ENCODE measurements at regions not wholly inside any gene's neighbourhood (a gene's known extent, or its start where the extent isn't known, plus 50 kb on each side); places are given as distances from the start of the nearest gene placed in this dataset.

- Histone ChIP-seq H3K9me3 (ENCODE audit: low read length) (no peaks in the 10 kb centered on the region), H3K4me3 (ENCODE audit: low read length) (no peak overlapping the region), H3K27ac (ENCODE audit: low read depth, low read length) (no peak overlapping the region), H3K27me3 (ENCODE audit: insufficient read depth, low read length, poor library complexity, severe bottlenecking) (no peaks in the 10 kb centered on the region), H3K36me3 (ENCODE audit: insufficient read depth, low read length) (no peaks in the 10 kb centered on the region), H3K4me1 (ENCODE audit: insufficient read depth, low read length) (no peaks in the 10 kb centered on the region)
- Mint-ChIP-seq H3K4me1 (no peaks in the 10 kb centered on the region), H3K4me3 (no peak overlapping the region), H3K27me3 (peaks cover 0 to 3% of the 10 kb centered on the region in 2 donors), H3K27ac (no peak overlapping the region), H3K36me3 (no peaks in the 10 kb centered on the region), H3K9me3 (peaks cover 0 to 3% (median 0%) of the 10 kb centered on the region in 5 donors)
- DNase-seq: no peak
- ChIA-PET CTCF (no interaction called here), POLR2A (no interaction called here)
Measured at GRCh38 chr21:37967036-37967435, 50.8 kb upstream of the KCNJ6 start.

DNA sequence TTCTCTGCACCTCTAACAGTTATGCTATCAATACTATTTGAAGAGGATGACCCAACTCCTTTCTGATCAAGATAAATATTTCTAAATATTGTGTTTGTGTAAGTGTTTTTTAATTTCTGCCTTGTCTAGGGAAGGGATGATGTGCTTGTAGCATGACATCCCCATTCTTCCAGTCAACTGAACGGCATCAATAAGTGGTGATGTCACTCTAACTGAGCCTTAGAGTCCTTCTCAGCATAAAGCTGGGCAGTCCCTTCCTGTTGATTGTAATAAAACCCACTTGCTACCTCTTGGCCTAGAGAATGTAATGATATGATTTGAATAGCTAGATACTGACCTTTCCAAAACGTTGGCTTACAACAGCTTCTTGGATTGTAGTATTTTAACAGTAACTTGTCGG lies 52.5 kb upstream of the KCNJ6 start:
- DNase-seq: no peak
- Mint-ChIP-seq H3K36me3 (no peaks in the 10 kb centered on the region), H3K4me1 (no peaks in the 10 kb centered on the region), H3K4me3 (no peak overlapping the region), H3K27me3 (peaks cover 0 to 3% of the 10 kb centered on the region in 2 donors), H3K9me3 (peaks cover 0 to 3% (median 0%) of the 10 kb centered on the region in 5 donors), H3K27ac (no peak overlapping the region)
- ChIA-PET POLR2A (no interaction called here), CTCF (no interaction called here)
- H3K27me3 ChIP-seq (ENCODE audit: insufficient read depth, low read length, poor library complexity, severe bottlenecking): no peaks in the 10 kb centered on the region
- H3K27ac ChIP-seq (ENCODE audit: low read depth, low read length): no peak overlapping the region
- H3K9me3 ChIP-seq (ENCODE audit: low read length): no peaks in the 10 kb centered on the region
- H3K4me3 ChIP-seq (ENCODE audit: low read length): no peak overlapping the region
- no peaks in the 10 kb centered on the region for H3K4me1 ChIP-seq (ENCODE audit: insufficient read depth, low read length)
- no peaks in the 10 kb centered on the region for H3K36me3 ChIP-seq (ENCODE audit: insufficient read depth, low read length)

- Mint-ChIP-seq H3K27me3 (peaks cover 0 to 3% of the 10 kb centered on the region in 2 donors), H3K36me3 (no peaks in the 10 kb centered on the region), H3K27ac (no peak overlapping the region), H3K9me3 (peaks cover 0 to 3% (median 0%) of the 10 kb centered on the region in 5 donors), H3K4me3 (no peak overlapping the region), H3K4me1 (no peaks in the 10 kb centered on the region)
- ChIA-PET CTCF (no interaction called here), POLR2A (no interaction called here)
- Histone ChIP-seq H3K36me3 (ENCODE audit: insufficient read depth, low read length) (no peaks in the 10 kb centered on the region), H3K4me3 (ENCODE audit: low read length) (no peak overlapping the region), H3K27ac (ENCODE audit: low read depth, low read length) (no peak overlapping the region), H3K27me3 (ENCODE audit: insufficient read depth, low read length, poor library complexity, severe bottlenecking) (no peaks in the 10 kb centered on the region), H3K4me1 (ENCODE audit: insufficient read depth, low read length) (no peaks in the 10 kb centered on the region), H3K9me3 (ENCODE audit: low read length) (no peaks in the 10 kb centered on the region)
- DNase-seq: no peak
Measured at GRCh38 chr21:37970548-37970947, 54.3 kb upstream of the KCNJ6 start.

GRCh38 chr21:37971390-37971950 lies 55.2 kb upstream of the KCNJ6 start:
- Histone ChIP-seq H3K27me3 (ENCODE audit: insufficient read depth, low read length, poor library complexity, severe bottlenecking) (no peaks in the 10 kb centered on the region), H3K9me3 (ENCODE audit: low read length) (no peaks in the 10 kb centered on the region), H3K4me3 (ENCODE audit: low read length) (no peak overlapping the region), H3K27ac (ENCODE audit: low read depth, low read length) (no peak overlapping the region), H3K4me1 (ENCODE audit: insufficient read depth, low read length) (no peaks in the 10 kb centered on the region), H3K36me3 (ENCODE audit: insufficient read depth, low read length) (no peaks in the 10 kb centered on the region)
- Mint-ChIP-seq H3K27ac (no peak overlapping the region), H3K27me3 (peaks cover 0 to 3% of the 10 kb centered on the region in 2 donors), H3K4me1 (no peaks in the 10 kb centered on the region), H3K9me3 (no peaks in the 10 kb centered on the region), H3K4me3 (no peak overlapping the region), H3K36me3 (no peaks in the 10 kb centered on the region)
- ChIA-PET CTCF (no interaction called here), POLR2A (no interaction called here)
- DNase-seq: no peak

GRCh38 chr21:37974081-37974480 lies 57.8 kb upstream of the KCNJ6 start:
- Histone ChIP-seq H3K4me3 (ENCODE audit: low read length) (no peak overlapping the region), H3K27ac (ENCODE audit: low read depth, low read length) (no peak overlapping the region), H3K4me1 (ENCODE audit: insufficient read depth, low read length) (no peaks in the 10 kb centered on the region), H3K9me3 (ENCODE audit: low read length) (no peaks in the 10 kb centered on the region), H3K27me3 (ENCODE audit: insufficient read depth, low read length, poor library complexity, severe bottlenecking) (no peaks in the 10 kb centered on the region), H3K36me3 (ENCODE audit: insufficient read depth, low read length) (no peaks in the 10 kb centered on the region)
- Mint-ChIP-seq H3K36me3 (no peaks in the 10 kb centered on the region), H3K9me3 (no peaks in the 10 kb centered on the region), H3K27me3 (no peaks in the 10 kb centered on the region), H3K4me3 (no peak overlapping the region), H3K27ac (no peak overlapping the region), H3K4me1 (no peaks in the 10 kb centered on the region)
- ChIA-PET CTCF (no interaction called here), POLR2A (no interaction called here)
- DNase-seq: no peak

- Histone ChIP-seq H3K4me1 (ENCODE audit: insufficient read depth, low read length) (no peaks in the 10 kb centered on the region), H3K36me3 (ENCODE audit: insufficient read depth, low read length) (no peaks in the 10 kb centered on the region), H3K4me3 (ENCODE audit: low read length) (no peak overlapping the region), H3K9me3 (ENCODE audit: low read length) (no peaks in the 10 kb centered on the region), H3K27ac (ENCODE audit: low read depth, low read length) (no peak overlapping the region), H3K27me3 (ENCODE audit: insufficient read depth, low read length, poor library complexity, severe bottlenecking) (no peaks in the 10 kb centered on the region)
- Mint-ChIP-seq H3K4me3 (no peak overlapping the region), H3K27me3 (peaks cover 0 to 2% of the 10 kb centered on the region in 2 donors), H3K4me1 (no peaks in the 10 kb centered on the region), H3K36me3 (no peaks in the 10 kb centered on the region), H3K27ac (no peak overlapping the region), H3K9me3 (no peaks in the 10 kb centered on the region)
- ChIA-PET POLR2A (no interaction called here), CTCF (no interaction called here)
- DNase-seq: no peak
Measured at GRCh38 chr21:37982496-37983318, 66.5 kb upstream of the KCNJ6 start.

GRCh38 chr21:37983336-37984095 lies 67.3 kb upstream of the KCNJ6 start:
- no peaks in the 10 kb centered on the region for H3K36me3 Mint-ChIP-seq
- POLR2A ChIA-PET: no interaction called here
- H3K27ac ChIP-seq (ENCODE audit: low read depth, low read length): no peak overlapping the region
- CTCF ChIA-PET: no interaction called here
- H3K4me1 ChIP-seq (ENCODE audit: insufficient read depth, low read length): no peaks in the 10 kb centered on the region
- H3K27ac Mint-ChIP-seq: no peak overlapping the region
- H3K36me3 ChIP-seq (ENCODE audit: insufficient read depth, low read length): no peaks in the 10 kb centered on the region
- no peaks in the 10 kb centered on the region for H3K27me3 ChIP-seq (ENCODE audit: insufficient read depth, low read length, poor library complexity, severe bottlenecking)
- H3K9me3 ChIP-seq (ENCODE audit: low read length): no peaks in the 10 kb centered on the region
- H3K27me3 Mint-ChIP-seq: peaks cover 0 to 2% of the 10 kb centered on the region in 2 donors
- DNase-seq: no peak
- H3K9me3 Mint-ChIP-seq: no peaks in the 10 kb centered on the region
- no peaks in the 10 kb centered on the region for H3K4me1 Mint-ChIP-seq
- H3K4me3 ChIP-seq (ENCODE audit: low read length): no peak overlapping the region
- H3K4me3 Mint-ChIP-seq: no peak overlapping the region

DNA sequence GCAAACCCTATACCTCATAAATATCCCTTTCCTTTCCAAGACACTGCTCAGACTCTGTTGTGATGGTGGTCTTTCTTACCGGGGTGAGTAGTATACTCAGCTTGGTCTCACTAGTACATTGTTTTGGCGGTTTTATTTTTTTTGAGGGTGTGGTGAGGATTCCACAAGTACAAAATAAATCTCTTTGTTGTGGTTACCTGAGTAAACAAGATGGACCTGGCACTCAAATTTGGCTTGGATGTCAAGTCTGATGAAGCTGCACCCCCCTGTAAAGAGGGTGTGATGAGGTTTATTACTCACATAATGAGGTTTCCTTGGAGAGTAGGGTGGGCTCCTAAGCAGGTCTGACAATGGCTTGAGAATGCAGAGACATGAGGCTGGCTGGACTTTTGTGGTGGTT lies 68.2 kb upstream of the KCNJ6 start:
- Mint-ChIP-seq H3K27ac (no peak overlapping the region), H3K27me3 (peaks cover 0 to 2% of the 10 kb centered on the region in 2 donors), H3K4me3 (no peak overlapping the region), H3K4me1 (no peaks in the 10 kb centered on the region), H3K9me3 (no peaks in the 10 kb centered on the region), H3K36me3 (no peaks in the 10 kb centered on the region)
- no peak overlapping the region for H3K4me3 ChIP-seq (ENCODE audit: low read length)
- no peak overlapping the region for H3K27ac ChIP-seq (ENCODE audit: low read depth, low read length)
- CTCF ChIA-PET: no interaction called here
- no peaks in the 10 kb centered on the region for H3K27me3 ChIP-seq (ENCODE audit: insufficient read depth, low read length, poor library complexity, severe bottlenecking)
- H3K36me3 ChIP-seq (ENCODE audit: insufficient read depth, low read length): no peaks in the 10 kb centered on the region
- H3K9me3 ChIP-seq (ENCODE audit: low read length): no peaks in the 10 kb centered on the region
- H3K4me1 ChIP-seq (ENCODE audit: insufficient read depth, low read length): no peaks in the 10 kb centered on the region
- DNase-seq: no peak
- POLR2A ChIA-PET: no interaction called here
